ENCODE measurements at regions not wholly inside any gene's neighbourhood (a gene's known extent, or its start where the extent isn't known, plus 50 kb on each side); places are given as distances from the start of the nearest gene placed in this dataset.
A peak's percentile ranks its signal among the peaks of the same experiment; 100 is the strongest.

GRCh38 chr16:51655249-51655648, 504.2 kb upstream of the SALL1 start (continued):
- TF ChIP-seq ZNF462 (CRISPR knock-in tag; IDR thresholded peaks at IDR 0.05) (no peak), ETS1 (IDR thresholded peaks at IDR 0.05) (no peak), EZH2 (IDR thresholded peaks at IDR 0.05; ENCODE audit: low read depth, unreplicated experiment) (no peak), STAT1 (IDR thresholded peaks at IDR 0.05; ENCODE audit: unreplicated experiment) (no peak), EZH2phosphoT487 (IDR thresholded peaks at IDR 0.05; ENCODE audit: unreplicated experiment) (no peak), CTCF (conservative IDR thresholded peaks at IDR 0.05; ENCODE audit: low read depth in 2 of 2) (no peak)

GRCh38 chr16:51651061-51651466, 500.0 kb upstream of the SALL1 start:
- H4K20me1 ChIP-seq (replicated peaks; ENCODE audit: insufficient read depth): no peaks in the 10 kb centered on the region
- peak; percentile 83 for ATAC-seq
- H3K4me2 ChIP-seq: no peak overlapping the region
- peaks cover 5% of the 10 kb centered on the region; the same call in 1 of the 3 replicates for H3K9me3 Mint-ChIP-seq
- H3K79me2 ChIP-seq (replicated peaks; ENCODE audit: insufficient read depth): no peaks in the 10 kb centered on the region
- no peak overlapping the region for H3K4me3 Mint-ChIP-seq
- TF ChIP-seq EZH2 (IDR thresholded peaks at IDR 0.05; ENCODE audit: low read depth, unreplicated experiment): no peak
- H3K4me3 ChIP-seq: no peak overlapping the region
- no peaks in the 10 kb centered on the region for H3K27me3 ChIP-seq (ENCODE audit: insufficient read depth)
- H3K27ac ChIP-seq (ENCODE audit: low read depth): no peak overlapping the region
- H3K27ac Mint-ChIP-seq: no peak overlapping the region
- peaks cover 10% of the 10 kb centered on the region for H3K4me1 ChIP-seq (ENCODE audit: insufficient read depth)
- peak; percentile 30 for DNase-seq (ENCODE audit: low spot score)
- peaks cover 4% of the 10 kb centered on the region; the same call in 2 of the 3 replicates for H3K4me1 Mint-ChIP-seq
- no peaks in the 10 kb centered on the region for H3F3A ChIP-seq (replicated peaks; ENCODE audit: low read depth)
- H3K36me3 ChIP-seq (ENCODE audit: insufficient read depth): no peaks in the 10 kb centered on the region
- H3K27me3 Mint-ChIP-seq (ENCODE audit: insufficient read depth, low read depth, poor library complexity): peaks cover 1% of the 10 kb centered on the region
- H2AFZ ChIP-seq: peak overlapping the region; percentile 90
- no peaks in the 10 kb centered on the region for H3K9me2 ChIP-seq (ENCODE audit: insufficient read depth)
- peaks cover 2% of the 10 kb centered on the region; the same call in 1 of the 3 replicates for H3K36me3 Mint-ChIP-seq (ENCODE audit: low read depth)
